AG04450 (cell line): ENCODE measurements at regions not wholly inside any gene's neighbourhood (a gene's known extent, or its start where the extent isn't known, plus 50 kb on each side); places are given as distances from the start of the nearest gene placed in this dataset.

ENCODE experiments used
- CTCF ChIA-PET: fragments of 300-600, 350-600 bp; formaldehyde crosslinking; extraction: SDS; loops from one replicate; lab custom pipeline; 2022; ENCODE audit warnings: antibody characterized with exemption, inconsistent platforms; lab: Charles Lee
- POLR2A ChIA-PET: fragments of 350-600 bp; formaldehyde crosslinking; extraction: SDS; loops from one replicate; lab custom pipeline; 2021; ENCODE audit warnings: antibody characterized with exemption, inconsistent platforms; lab: Yijun Ruan, JAX
- DNase-seq: peaks from one replicate; pipeline ENCODE4 v3.0.0-alpha.2; 2011; ENCODE audit warnings: low read depth, low spot score
- H3K27ac ChIP-seq: one replicate; pipeline ENCODE4 v1.5.1; 2012; ENCODE audit warnings: low read depth, low read length, control low read depth
- H3K27me3 ChIP-seq: one replicate; pipeline ENCODE4 v1.6.0; 2012; ENCODE audit warnings: low read length; ENCODE audit not compliant: control insufficient read depth, insufficient read depth
- H3K4me3 ChIP-seq: 2 replicates; pipeline ENCODE4 v1.5.1; 2011; ENCODE audit warnings: mild to moderate bottlenecking, low read depth, low read length, control low read depth
- H3K9me3 ChIP-seq: 2 replicates; pipeline ENCODE4 v1.5.1; 2012; ENCODE audit warnings: low read length; ENCODE audit not compliant: control insufficient read depth, insufficient read depth
- CTCF ChIP-seq: IDR thresholded peaks from 2 replicates; pipeline ENCODE4 v1.5.1; 2011; ENCODE audit warnings: low read depth, low read length, control low read depth, inconsistent platforms

GRCh38 chr3:22419261-22419660 lies 668.3 kb upstream of the ZNF385D start:
- CTCF ChIA-PET = no interaction called here
- no peak overlapping the region for H3K4me3 ChIP-seq
- no peak for TF ChIP-seq CTCF
- no peak for DNase-seq
- peaks cover 13% of the 10 kb centered on the region for H3K9me3 ChIP-seq
- POLR2A ChIA-PET = no interaction called here
- no peaks in the 10 kb centered on the region for H3K27me3 ChIP-seq
- no peak overlapping the region for H3K27ac ChIP-seq

- ChIA-PET CTCF (no interaction called here), POLR2A (no interaction called here)
- Histone ChIP-seq H3K4me3 (no peak overlapping the region), H3K27ac (no peak overlapping the region), H3K9me3 (peaks cover 7% of the 10 kb centered on the region), H3K27me3 (no peaks in the 10 kb centered on the region)
- no peak for TF ChIP-seq CTCF
- DNase-seq = no peak
These were observed 670.6 kb upstream of the ZNF385D start for GRCh38 chr3:22421589-22421988.

GRCh38 chr3:22431334-22431733 lies 680.3 kb upstream of the ZNF385D start:
- no peak for DNase-seq
- no peak overlapping the region for H3K27ac ChIP-seq
- no peaks in the 10 kb centered on the region for H3K9me3 ChIP-seq
- POLR2A ChIA-PET = no interaction called here
- no peaks in the 10 kb centered on the region for H3K27me3 ChIP-seq
- H3K4me3 ChIP-seq = no peak overlapping the region
- CTCF ChIA-PET = no interaction called here
- TF ChIP-seq CTCF = no peak

- H3K9me3 ChIP-seq = no peaks in the 10 kb centered on the region
- CTCF ChIA-PET = no interaction called here
- no peak overlapping the region for H3K4me3 ChIP-seq
These were observed 688.6 kb upstream of the ZNF385D start for GRCh38 chr3:22439626-22440025.

GRCh38 chr3:22441711-22442110 lies 690.7 kb upstream of the ZNF385D start:
- POLR2A ChIA-PET = no interaction called here
- no peak overlapping the region for H3K27ac ChIP-seq

More at GRCh38 chr3:22439626-22440025, 688.6 kb upstream of the ZNF385D start:
- POLR2A ChIA-PET = no interaction called here
- TF ChIP-seq CTCF = no peak
- no peak for DNase-seq
- H3K27me3 ChIP-seq = no peaks in the 10 kb centered on the region
- H3K27ac ChIP-seq = no peak overlapping the region

More at GRCh38 chr3:22441711-22442110, 690.7 kb upstream of the ZNF385D start:
- Histone ChIP-seq H3K4me3 (no peak overlapping the region), H3K27me3 (no peaks in the 10 kb centered on the region), H3K9me3 (no peaks in the 10 kb centered on the region)
- no peak for DNase-seq
- TF ChIP-seq CTCF = no peak
- CTCF ChIA-PET = no interaction called here
